ENCODE measurements at regions not wholly inside any gene's neighbourhood (a gene's known extent, or its start where the extent isn't known, plus 50 kb on each side); places are given as distances from the start of the nearest gene placed in this dataset.

DNA sequence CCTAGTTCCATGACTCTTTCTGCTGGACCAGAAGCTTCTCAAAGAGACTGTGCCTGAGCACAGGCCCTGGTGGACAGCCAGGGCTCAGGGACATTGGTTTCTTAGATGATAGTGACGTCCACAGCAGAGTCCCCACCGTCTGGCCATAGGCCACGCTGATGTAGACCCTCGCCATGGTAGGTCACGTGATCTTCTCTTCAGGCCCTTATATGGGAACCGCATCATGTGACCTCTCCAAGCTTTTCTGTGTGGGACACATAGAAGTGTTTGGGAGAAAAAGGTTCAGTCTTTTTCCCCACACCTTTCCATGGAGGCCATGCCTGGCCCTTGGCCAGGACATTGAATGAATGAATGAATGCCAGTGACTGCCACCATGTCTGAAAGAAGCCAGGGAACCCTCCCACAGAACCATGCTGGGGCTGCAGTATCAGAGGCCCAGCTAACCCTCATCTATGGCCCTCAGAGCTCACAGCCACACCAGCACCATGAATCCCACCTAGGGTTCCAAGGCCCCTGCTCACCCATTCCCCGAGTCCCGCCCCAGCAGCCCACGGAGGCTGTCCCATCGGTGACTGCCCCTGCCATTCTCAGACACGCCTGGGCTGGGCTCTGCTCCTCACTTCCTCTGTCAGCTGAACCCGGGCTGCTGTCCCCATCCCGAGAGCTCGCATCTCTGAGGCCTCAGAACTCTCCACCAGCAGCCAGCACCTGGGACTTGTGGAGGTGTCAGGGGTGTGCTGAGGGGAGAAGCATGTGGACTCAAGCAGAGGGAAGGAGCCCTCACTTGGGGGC, 292.1 kb downstream of the ADGRD1 start:
- no peak for TF ChIP-seq CTCF (IDR thresholded peaks at IDR 0.05)
- TF ChIP-seq POLR2A (IDR thresholded peaks at IDR 0.05) = no peak

Data from lower leg skin (tissue), 3 donors.